Neural progenitor cell (in vitro differentiated cells): ENCODE measurements at regions not wholly inside any gene's neighbourhood (a gene's known extent, or its start where the extent isn't known, plus 50 kb on each side); places are given as distances from the start of the nearest gene placed in this dataset.

Source experiments
- EZH2phosphoT487 ChIP-seq: fragments of 200-600 bp; sonication (generic); IDR thresholded peaks from 2 replicates; pipeline ENCODE4 v1.6.1; 2017; ENCODE audit warnings: antibody characterized with exemption
- TF ChIP-seq, protein P1 (sequence below): fragments of 200-600 bp; sonication (generic); IDR thresholded peaks from 2 replicates; pipeline ENCODE4 v1.5.1; 2017; ENCODE audit warnings: antibody characterized with exemption, mild to moderate bottlenecking

DNA sequence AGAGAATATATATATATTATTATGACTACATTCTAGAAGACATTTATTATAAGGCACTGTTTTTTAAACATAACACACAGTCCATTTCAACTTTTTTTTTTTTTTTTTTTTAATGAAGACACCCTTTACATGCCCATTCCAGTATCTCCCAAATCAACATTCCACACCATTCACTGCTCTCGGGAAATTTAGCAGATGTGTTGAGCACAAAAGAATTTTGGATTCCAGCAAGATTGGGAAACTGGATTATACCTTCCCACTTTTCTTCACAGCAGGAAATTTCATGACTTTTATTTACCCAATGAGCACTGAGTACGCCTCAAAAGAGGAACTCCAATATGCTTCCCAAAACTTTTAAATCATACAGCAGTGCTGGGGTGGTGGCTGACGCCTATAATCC lies 333.6 kb upstream of the DAB2 start:
- TF ChIP-seq, protein P1, sequence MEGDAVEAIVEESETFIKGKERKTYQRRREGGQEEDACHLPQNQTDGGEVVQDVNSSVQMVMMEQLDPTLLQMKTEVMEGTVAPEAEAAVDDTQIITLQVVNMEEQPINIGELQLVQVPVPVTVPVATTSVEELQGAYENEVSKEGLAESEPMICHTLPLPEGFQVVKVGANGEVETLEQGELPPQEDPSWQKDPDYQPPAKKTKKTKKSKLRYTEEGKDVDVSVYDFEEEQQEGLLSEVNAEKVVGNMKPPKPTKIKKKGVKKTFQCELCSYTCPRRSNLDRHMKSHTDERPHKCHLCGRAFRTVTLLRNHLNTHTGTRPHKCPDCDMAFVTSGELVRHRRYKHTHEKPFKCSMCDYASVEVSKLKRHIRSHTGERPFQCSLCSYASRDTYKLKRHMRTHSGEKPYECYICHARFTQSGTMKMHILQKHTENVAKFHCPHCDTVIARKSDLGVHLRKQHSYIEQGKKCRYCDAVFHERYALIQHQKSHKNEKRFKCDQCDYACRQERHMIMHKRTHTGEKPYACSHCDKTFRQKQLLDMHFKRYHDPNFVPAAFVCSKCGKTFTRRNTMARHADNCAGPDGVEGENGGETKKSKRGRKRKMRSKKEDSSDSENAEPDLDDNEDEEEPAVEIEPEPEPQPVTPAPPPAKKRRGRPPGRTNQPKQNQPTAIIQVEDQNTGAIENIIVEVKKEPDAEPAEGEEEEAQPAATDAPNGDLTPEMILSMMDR: no peak
- no peak for TF ChIP-seq EZH2phosphoT487
